H1 (cell line): ENCODE measurements at regions not wholly inside any gene's neighbourhood (a gene's known extent, or its start where the extent isn't known, plus 50 kb on each side); places are given as distances from the start of the nearest gene placed in this dataset.

ENCODE experiments used
- CTCF ChIA-PET: fragments of 300-600 bp; sonication (Branson Sonifier 250); formaldehyde crosslinking; loops from one replicate; lab custom pipeline; 2021; ENCODE audit not compliant: partially characterized antibody; lab: Charles Lee
- POLR2A ChIA-PET: fragments of 300-600 bp; sonication (Branson Sonifier 250); formaldehyde crosslinking; loops from one replicate; lab custom pipeline; 2021; ENCODE audit warnings: inconsistent platforms; ENCODE audit not compliant: partially characterized antibody; lab: Charles Lee
- DNase-seq, 2 experiments: peaks; one replicate each; pipeline versions ENCODE4 v3.0.0 to v3.0.0-alpha.2; 2010 to 2022; ENCODE audit warnings: low spot score in 2 of 2, low read depth in 1 of 2, mixed read lengths in 1 of 2
- FAIRE-seq: peaks from 2 replicates; lab custom pipeline; 2011; peaks lifted over from hg19 to GRCh38; lab: Jason Lieb, UNC
- H2AFZ ChIP-seq: 2 replicates; pipeline ENCODE4 v1.8.1; 2012; ENCODE audit warnings: low read length, inconsistent platforms
- H2AK5ac ChIP-seq: 2 replicates; pipeline ENCODE4 v1.6.1; 2013; ENCODE audit warnings: low read depth, low read length
- H2BK120ac ChIP-seq: replicated peaks from 2 replicates; pipeline ENCODE3; 2013; ENCODE audit warnings: low read depth, low read length, inconsistent platforms
- H2BK12ac ChIP-seq: 2 replicates; pipeline ENCODE4 v1.6.1; 2013; ENCODE audit warnings: low read depth, low read length
- H2BK15ac ChIP-seq: 2 replicates; pipeline ENCODE4 v1.6.1; 2013; ENCODE audit warnings: low read length
- H2BK20ac ChIP-seq: 2 replicates; pipeline ENCODE4 v1.6.1; 2013; ENCODE audit warnings: low read length
- H2BK5ac ChIP-seq: 2 replicates; pipeline ENCODE4 v1.6.1; 2013; ENCODE audit warnings: low read depth, low read length
- H3K14ac ChIP-seq: 2 replicates; pipeline ENCODE4 v1.6.1; 2013; ENCODE audit warnings: inconsistent platforms; ENCODE audit not compliant: insufficient read length
- H3K18ac ChIP-seq: 2 replicates; pipeline ENCODE4 v1.6.1; 2013; ENCODE audit warnings: low read length; ENCODE audit errors: extremely low read depth
- H3K23ac ChIP-seq: 2 replicates; pipeline ENCODE4 v1.6.1; 2013; ENCODE audit warnings: inconsistent platforms; ENCODE audit not compliant: insufficient read length
- H3K23me2 ChIP-seq: 2 replicates; pipeline ENCODE4 v1.6.1; 2013; ENCODE audit warnings: low read depth, low read length
- H3K27ac ChIP-seq: 2 replicates; pipeline ENCODE4 v1.6.1; 2011; ENCODE audit warnings: low read depth, low read length, inconsistent platforms
- H3K27me3 ChIP-seq, 4 experiments: replicated peaks in 1 of 4; 1 replicate in 1 of 4; 2 replicates in 3 of 4; pipeline versions ENCODE4 v1.6.1 to v1.8.1; 2011 to 2013; ENCODE audit warnings: low read length in 3 of 4, mild to moderate bottlenecking in 3 of 4, inconsistent platforms in 2 of 4, mixed read lengths in 2 of 4, moderate library complexity in 1 of 4; ENCODE audit not compliant: control insufficient read depth in 3 of 4, insufficient read depth in 3 of 4; ENCODE audit errors: extremely low read depth in 1 of 4
- H3K36me3 ChIP-seq, 4 experiments: 2 replicates each; pipeline versions ENCODE4 v1.6.1 to v1.8.1; 2011 to 2013; ENCODE audit warnings: mild to moderate bottlenecking in 4 of 4, low read length in 3 of 4, moderate library complexity in 2 of 4, control low read depth in 1 of 4, inconsistent platforms in 1 of 4; ENCODE audit not compliant: insufficient read depth in 4 of 4, control insufficient read depth in 2 of 4
- H3K4ac ChIP-seq: replicated peaks from 2 replicates; pipeline ENCODE3; 2013; ENCODE audit warnings: low read length, low read depth, mixed read lengths, inconsistent platforms; ENCODE audit not compliant: insufficient read length
- H3K4me1 ChIP-seq, 4 experiments: replicated peaks in 1 of 4; 1 replicate in 1 of 4; 2 replicates in 3 of 4; pipeline versions ENCODE4 v1.6.1 to v1.8.1; 2011 to 2013; ENCODE audit warnings: low read length in 3 of 4, inconsistent platforms in 2 of 4, mixed read lengths in 1 of 4; ENCODE audit not compliant: insufficient read depth in 4 of 4, control insufficient read depth in 3 of 4
- H3K4me2 ChIP-seq, 2 experiments: 2 replicates each; pipeline versions ENCODE4 v1.6.1 to v1.8.1; 2011 to 2013; ENCODE audit warnings: low read depth in 2 of 2, low read length in 2 of 2, control low read depth in 1 of 2, inconsistent platforms in 1 of 2, mild to moderate bottlenecking in 1 of 2; ENCODE audit not compliant: insufficient read depth in 1 of 2
- H3K4me3 ChIP-seq, 4 experiments: fragments of 200-600, 300-600 bp in 1 of 4; sonication (generic), shearing (Covaris generic), sonication (Bioruptor Twin) in 1 of 4; 2 replicates each; pipeline versions ENCODE4 v1.5.1 to v1.8.1; 2011 to 2016; ENCODE audit warnings: low read length in 4 of 4, low read depth in 3 of 4, control low read depth in 2 of 4, inconsistent platforms in 2 of 4, mild to moderate bottlenecking in 2 of 4, mixed read lengths in 1 of 4, moderate library complexity in 1 of 4; ENCODE audit not compliant: insufficient read depth in 2 of 4; ENCODE audit errors: extremely low read depth in 1 of 4
- H3K56ac ChIP-seq: replicated peaks from 2 replicates; pipeline ENCODE3; 2013; ENCODE audit warnings: low read depth, mild to moderate bottlenecking, mixed read lengths, low read length, inconsistent platforms; ENCODE audit not compliant: insufficient read length
- H3K79me1 ChIP-seq: 2 replicates; pipeline ENCODE4 v1.6.1; 2013; ENCODE audit warnings: low read depth, low read length, control low read depth
- H3K79me2 ChIP-seq, 2 experiments: 2 replicates each; pipeline versions ENCODE4 v1.6.1 to v1.8.1; 2012 to 2013; ENCODE audit warnings: low read length in 2 of 2, mild to moderate bottlenecking in 2 of 2, inconsistent platforms in 1 of 2; ENCODE audit not compliant: insufficient read depth in 2 of 2, control insufficient read depth in 1 of 2
- H3K9ac ChIP-seq, 4 experiments: replicated peaks in 1 of 4; 1 replicate in 1 of 4; 2 replicates in 3 of 4; pipeline versions ENCODE4 v1.6.1 to v1.8.1; 2011 to 2013; ENCODE audit warnings: low read depth in 3 of 4, low read length in 3 of 4, control low read depth in 2 of 4, mild to moderate bottlenecking in 2 of 4, moderate library complexity in 2 of 4, inconsistent platforms in 1 of 4; ENCODE audit errors: extremely low read depth in 1 of 4
- H3K9me3 ChIP-seq, 2 experiments: 2 replicates each; pipeline versions ENCODE4 v1.6.1 to v1.8.1; 2012 to 2013; ENCODE audit warnings: mild to moderate bottlenecking in 2 of 2, moderate library complexity in 2 of 2, control low read depth in 1 of 2, inconsistent platforms in 1 of 2, low read depth in 1 of 2, low read length in 1 of 2, mixed read lengths in 1 of 2; ENCODE audit not compliant: insufficient read depth in 2 of 2
- H4K20me1 ChIP-seq, 2 experiments: replicated peaks in 1 of 2; 2 replicates each; pipeline versions ENCODE3 to v1.8.1; 2011 to 2013; ENCODE audit warnings: inconsistent platforms in 2 of 2, low read length in 2 of 2, mild to moderate bottlenecking in 1 of 2; ENCODE audit not compliant: insufficient read depth in 2 of 2, control insufficient read depth in 1 of 2
- H4K5ac ChIP-seq: 2 replicates; pipeline ENCODE4 v1.6.1; 2013; ENCODE audit warnings: low read length, low read depth, mixed read lengths, inconsistent platforms; ENCODE audit not compliant: insufficient read length
- H4K8ac ChIP-seq: 2 replicates; pipeline ENCODE4 v1.8.0; 2013; ENCODE audit warnings: mild to moderate bottlenecking, moderate library complexity, low read length, inconsistent platforms; ENCODE audit not compliant: insufficient read depth; ENCODE audit errors: extremely low read depth
- H4K91ac ChIP-seq: replicated peaks from 2 replicates; pipeline ENCODE3; 2013; ENCODE audit warnings: low read length, mixed read lengths, inconsistent platforms; ENCODE audit not compliant: insufficient read length
- HDAC2 ChIP-seq, 2 experiments: fragments of 300-600 bp in 1 of 2; sonication (generic) in 1 of 2; IDR thresholded peaks; 2 replicates each; pipeline ENCODE4 v1.6.1; 2011 to 2012; ENCODE audit warnings: low read depth in 2 of 2, low read length in 2 of 2, mild to moderate bottlenecking in 2 of 2, moderate library complexity in 2 of 2, borderline replicate concordance in 1 of 2, inconsistent platforms in 1 of 2
- TAF7 ChIP-seq: optimal IDR thresholded peaks from 2 replicates; pipeline ENCODE3; 2011; ENCODE audit warnings: low read depth, mild to moderate bottlenecking, inconsistent platforms, low read length, moderate library complexity, borderline replicate concordance
- WGBS, 2 experiments: shearing (Covaris generic) in 1 of 2; methylation state at CpG; one replicate each; pipeline versions ENCODE4 v1.1.6 to v1.1.7; 2013 to 2015; ENCODE audit warnings: low lambda C conversion rate in 2 of 2, mixed read lengths in 2 of 2, inconsistent platforms in 1 of 2, low coverage in 1 of 2, missing lambda C conversion rate in 1 of 2; ENCODE audit not compliant: insufficient replicate concordance in 2 of 2, insufficient coverage in 1 of 2, insufficient read length in 1 of 2; ENCODE audit errors: extremely low coverage in 1 of 2, missing lambda C conversion rate in 1 of 2; 5-methylcytosine and 5-hydroxymethylcytosine counted together
- TF ChIP-seq, protein P1 (sequence below): IDR thresholded peaks from 2 replicates; pipeline ENCODE4 v1.6.1; 2011; ENCODE audit warnings: low read length, improper control_type of control experiment

GRCh38 chr1:105700723-105701122, 1355.8 kb upstream of the PRMT6 start:
- Histone ChIP-seq H4K91ac (no peak overlapping the region), H3K27me3 (no peaks in the 10 kb centered on the region), H3K79me2 (no peaks in the 10 kb centered on the region), H3K9me3 (no peaks in the 10 kb centered on the region), H2BK15ac (no peak overlapping the region), H2BK12ac (no peak overlapping the region), H2BK5ac (no peak overlapping the region), H4K8ac (no peak overlapping the region), H3K56ac (no peak overlapping the region), H3K4me3 (no peak overlapping the region), H3K27ac (no peak overlapping the region), H3K79me1 (no peaks in the 10 kb centered on the region), H3K4me2 (no peak overlapping the region), H4K20me1 (no peaks in the 10 kb centered on the region), H3K14ac (no peak overlapping the region), H2BK120ac (no peak overlapping the region), H3K4me1 (no peaks in the 10 kb centered on the region), H4K5ac (no peak overlapping the region), H3K18ac (no peak overlapping the region), H3K4ac (no peak overlapping the region), H2BK20ac (no peak overlapping the region), H3K23ac (no peak overlapping the region), H2AK5ac (no peak overlapping the region), H3K23me2 (no peaks in the 10 kb centered on the region), H3K36me3 (no peaks in the 10 kb centered on the region), H2AFZ (0 out of 2 replicates have a peak overlapping the region, but pooled peaks have one; percentile 21), H3K9ac (no peak overlapping the region)
- DNase-seq (no peak), FAIRE-seq (no peak)
- TF ChIP-seq TAF7: no peak
- TF ChIP-seq HDAC2 (IDR thresholded peaks at IDR 0.05; ENCODE audit: borderline replicate concordance in 1 of 2, low read depth in 2 of 2, low read length in 2 of 2): no peak
- TF ChIP-seq, protein P1, sequence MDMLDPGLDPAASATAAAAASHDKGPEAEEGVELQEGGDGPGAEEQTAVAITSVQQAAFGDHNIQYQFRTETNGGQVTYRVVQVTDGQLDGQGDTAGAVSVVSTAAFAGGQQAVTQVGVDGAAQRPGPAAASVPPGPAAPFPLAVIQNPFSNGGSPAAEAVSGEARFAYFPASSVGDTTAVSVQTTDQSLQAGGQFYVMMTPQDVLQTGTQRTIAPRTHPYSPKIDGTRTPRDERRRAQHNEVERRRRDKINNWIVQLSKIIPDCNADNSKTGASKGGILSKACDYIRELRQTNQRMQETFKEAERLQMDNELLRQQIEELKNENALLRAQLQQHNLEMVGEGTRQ: no peak
- POLR2A ChIA-PET: no interaction called here
- 86% methylated on average over 2 of the region's 2 CpGs; no CpG with 5 or more reads in 1 of the 2 experiments for WGBS, 2 experiments
- CTCF ChIA-PET: interaction anchor here (0.5 to 1.3 kb wide), 2 partner anchors 14 to 93 kb away, joined by 3 read pairs; no protein-coding TSS in a partner anchor
